ENCODE measurements at regions not wholly inside any gene's neighbourhood (a gene's known extent, or its start where the extent isn't known, plus 50 kb on each side); places are given as distances from the start of the nearest gene placed in this dataset.
A peak's percentile ranks its signal among the peaks of the same experiment; 100 is the strongest.
"Not testable (repeated sequence)": the region's sequence is repeated elsewhere in the genome, so short reads cannot be mapped to it uniquely, and the experiment has no call there.

GRCh38 chr11:109046284-109046992, 375.6 kb upstream of the C11orf87 start:
- DNase-seq (ENCODE audit: low read depth): no peak

- DNase-seq (ENCODE audit: low read depth): no peak
These were observed 373.9 kb upstream of the C11orf87 start for GRCh38 chr11:109048098-109048497.

GRCh38 chr11:109051200-109051599, 370.8 kb upstream of the C11orf87 start:
- DNase-seq (ENCODE audit: low read depth): no peak

- no peak for DNase-seq (ENCODE audit: low read depth)
These were observed 362.6 kb upstream of the C11orf87 start for GRCh38 chr11:109059402-109059801.

GRCh38 chr11:109061394-109061793, 360.6 kb upstream of the C11orf87 start:
- DNase-seq (ENCODE audit: low read depth): no peak

- DNase-seq (ENCODE audit: low read depth): peak; percentile 23
These were observed 359.5 kb upstream of the C11orf87 start for GRCh38 chr11:109062445-109062844.

- DNase-seq (ENCODE audit: low read depth): no peak
These were observed 359.1 kb upstream of the C11orf87 start for GRCh38 chr11:109062871-109063270.

GRCh38 chr11:109064618-109065311, 357.2 kb upstream of the C11orf87 start:
- not testable (repeated sequence) for DNase-seq (ENCODE audit: low read depth)

- DNase-seq (ENCODE audit: low read depth): no peak
These were observed 350.7 kb upstream of the C11orf87 start for GRCh38 chr11:109071262-109071661.

- DNase-seq (ENCODE audit: low read depth): no peak
These were observed 350.1 kb upstream of the C11orf87 start for GRCh38 chr11:109071712-109072524.

- DNase-seq (ENCODE audit: low read depth): no peak
These were observed 348.8 kb upstream of the C11orf87 start for GRCh38 chr11:109073032-109073822.

GRCh38 chr11:109075976-109076375, 346.0 kb upstream of the C11orf87 start:
- DNase-seq (ENCODE audit: low read depth): no peak

GRCh38 chr11:109076870-109077269, 345.1 kb upstream of the C11orf87 start:
- DNase-seq (ENCODE audit: low read depth): no peak

GRCh38 chr11:109077291-109077920, 344.6 kb upstream of the C11orf87 start:
- no peak for DNase-seq (ENCODE audit: low read depth)

GRCh38 chr11:109085708-109086373, 336.1 kb upstream of the C11orf87 start:
- DNase-seq (ENCODE audit: low read depth): no peak

GRCh38 chr11:109086931-109087330, 335.1 kb upstream of the C11orf87 start:
- DNase-seq (ENCODE audit: low read depth): no peak

- DNase-seq (ENCODE audit: low read depth): no peak
These were observed 333.9 kb upstream of the C11orf87 start for GRCh38 chr11:109088086-109088485.

GRCh38 chr11:109089144-109089543, 332.8 kb upstream of the C11orf87 start:
- DNase-seq (ENCODE audit: low read depth): no peak

GRCh38 chr11:109093354-109093753, 328.6 kb upstream of the C11orf87 start:
- DNase-seq (ENCODE audit: low read depth): no peak

- no peak for DNase-seq (ENCODE audit: low read depth)
These were observed 325.7 kb upstream of the C11orf87 start for GRCh38 chr11:109096266-109096665.
